ENCODE measurements at regions not wholly inside any gene's neighbourhood (a gene's known extent, or its start where the extent isn't known, plus 50 kb on each side); places are given as distances from the start of the nearest gene placed in this dataset.

DNA sequence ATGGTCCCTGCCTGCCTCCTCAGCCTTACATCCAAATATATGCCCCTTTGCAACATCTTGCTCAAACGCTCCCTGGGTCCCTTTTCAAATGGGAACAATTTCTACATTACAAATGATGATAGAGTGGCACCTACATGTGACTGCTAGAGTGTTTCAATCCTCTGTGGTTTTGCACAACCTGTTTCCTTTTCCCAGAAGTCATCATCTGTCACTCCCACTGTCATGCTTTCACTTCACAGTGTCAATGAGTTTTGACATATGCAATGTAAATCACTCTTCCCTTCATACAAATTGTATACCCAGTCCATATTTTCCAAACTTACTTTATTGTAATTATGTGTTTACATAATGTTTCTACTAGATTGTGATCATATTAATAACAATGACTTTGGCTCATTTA lies 887.3 kb downstream of the TDRD15 start:
- Histone ChIP-seq H3K14ac (ENCODE audit: low read length) (no peak overlapping the region), H3K18ac (ENCODE audit: low read length) (no peak overlapping the region), H4K91ac (ENCODE audit: low read depth, low read length, poor library complexity) (no peak overlapping the region), H3K23ac (ENCODE audit: low read depth, low read length, poor library complexity) (no peak overlapping the region), H3K4me3 (ENCODE audit: low read length in 2 of 2) (no peak overlapping the region), H3K9ac (ENCODE audit: low read depth, low read length, poor library complexity) (no peak overlapping the region), H3K4me2 (ENCODE audit: insufficient read depth, low read length, poor library complexity, severe bottlenecking) (no peak overlapping the region), H3K27me3 (ENCODE audit: control insufficient read depth in 3 of 3, insufficient read depth in 3 of 3, low read depth in 1 of 3, low read length in 3 of 3) (no peaks in the 10 kb centered on the region), H4K8ac (ENCODE audit: low read depth, low read length) (no peak overlapping the region), H3K27ac (replicated peaks; ENCODE audit: low read length) (no peak overlapping the region), H2BK120ac (ENCODE audit: low read depth, low read length) (no peak overlapping the region), H2BK12ac (ENCODE audit: low read length) (no peak overlapping the region), H2AK5ac (ENCODE audit: low read depth, low read length) (no peak overlapping the region), H3K36me3 (replicated peaks in 1 of 2; ENCODE audit: control insufficient read depth in 2 of 2, insufficient read depth in 2 of 2, low read length in 2 of 2) (no peaks in the 10 kb centered on the region), H3K4ac (ENCODE audit: low read length) (no peak overlapping the region), H3K9me3 (replicated peaks in 1 of 2; ENCODE audit: control insufficient read depth in 2 of 2, insufficient read depth in 1 of 2, low read depth in 1 of 2, low read length in 2 of 2) (no peaks in the 10 kb centered on the region), H2BK15ac (ENCODE audit: low read length) (no peak overlapping the region), H3K4me1 (ENCODE audit: control insufficient read depth in 2 of 2, insufficient read depth in 1 of 2, low read depth in 1 of 2, low read length in 2 of 2) (no peaks in the 10 kb centered on the region), H2BK5ac (ENCODE audit: low read length) (no peak overlapping the region), H2AFZ (ENCODE audit: low read length) (no peak overlapping the region), H3K79me1 (ENCODE audit: low read depth, low read length) (no peaks in the 10 kb centered on the region)
- WGBS, 2 donors (ENCODE audit: extremely low coverage in 2 of 2, insufficient read length in 2 of 2, insufficient replicate concordance in 1 of 2) = no CpG with 5 or more reads among the region's 1 CpG
- DNase-seq (ENCODE audit: low spot score) = no peak

GRCh38 chr2:22020091-22020742 lies 896.4 kb downstream of the TDRD15 start:
- Histone ChIP-seq H3K36me3 (replicated peaks in 1 of 2; ENCODE audit: control insufficient read depth in 2 of 2, insufficient read depth in 2 of 2, low read length in 2 of 2) (no peaks in the 10 kb centered on the region), H2AFZ (ENCODE audit: low read length) (no peak overlapping the region), H2AK5ac (ENCODE audit: low read depth, low read length) (no peak overlapping the region), H3K4me2 (ENCODE audit: insufficient read depth, low read length, poor library complexity, severe bottlenecking) (no peak overlapping the region), H4K91ac (ENCODE audit: low read depth, low read length, poor library complexity) (no peak overlapping the region), H2BK12ac (ENCODE audit: low read length) (no peak overlapping the region), H3K18ac (ENCODE audit: low read length) (no peak overlapping the region), H2BK120ac (ENCODE audit: low read depth, low read length) (no peak overlapping the region), H3K4me3 (ENCODE audit: low read length in 2 of 2) (no peak overlapping the region), H3K14ac (ENCODE audit: low read length) (no peak overlapping the region), H2BK5ac (ENCODE audit: low read length) (no peak overlapping the region), H3K79me1 (ENCODE audit: low read depth, low read length) (no peaks in the 10 kb centered on the region), H3K23ac (ENCODE audit: low read depth, low read length, poor library complexity) (no peak overlapping the region), H4K8ac (ENCODE audit: low read depth, low read length) (no peak overlapping the region), H3K27me3 (ENCODE audit: control insufficient read depth in 3 of 3, insufficient read depth in 3 of 3, low read depth in 1 of 3, low read length in 3 of 3) (no peaks in the 10 kb centered on the region), H3K9ac (ENCODE audit: low read depth, low read length, poor library complexity) (no peak overlapping the region), H3K27ac (replicated peaks; ENCODE audit: low read length) (no peak overlapping the region), H3K4ac (ENCODE audit: low read length) (no peak overlapping the region), H3K9me3 (replicated peaks in 1 of 2; ENCODE audit: control insufficient read depth in 2 of 2, insufficient read depth in 1 of 2, low read depth in 1 of 2, low read length in 2 of 2) (no peaks in the 10 kb centered on the region), H2BK15ac (ENCODE audit: low read length) (no peak overlapping the region), H3K4me1 (ENCODE audit: control insufficient read depth in 2 of 2, insufficient read depth in 1 of 2, low read depth in 1 of 2, low read length in 2 of 2) (no peaks in the 10 kb centered on the region)
- DNase-seq (ENCODE audit: low spot score) = no peak
- WGBS, 2 donors (ENCODE audit: extremely low coverage in 2 of 2, insufficient read length in 2 of 2, insufficient replicate concordance in 1 of 2) = no CpG with 5 or more reads among the region's 6 CpGs

- Histone ChIP-seq H3K4me3 (ENCODE audit: low read length in 2 of 2) (no peak overlapping the region), H2BK5ac (ENCODE audit: low read length) (no peak overlapping the region), H3K18ac (ENCODE audit: low read length) (no peak overlapping the region), H3K23ac (ENCODE audit: low read depth, low read length, poor library complexity) (no peak overlapping the region), H3K36me3 (replicated peaks in 1 of 2; ENCODE audit: control insufficient read depth in 2 of 2, insufficient read depth in 2 of 2, low read length in 2 of 2) (no peaks in the 10 kb centered on the region), H3K14ac (ENCODE audit: low read length) (no peak overlapping the region), H4K91ac (ENCODE audit: low read depth, low read length, poor library complexity) (no peak overlapping the region), H2BK15ac (ENCODE audit: low read length) (no peak overlapping the region), H3K4me2 (ENCODE audit: insufficient read depth, low read length, poor library complexity, severe bottlenecking) (no peak overlapping the region), H2BK12ac (ENCODE audit: low read length) (no peak overlapping the region), H4K8ac (ENCODE audit: low read depth, low read length) (no peak overlapping the region), H3K4ac (ENCODE audit: low read length) (no peak overlapping the region), H2BK120ac (ENCODE audit: low read depth, low read length) (no peak overlapping the region), H3K4me1 (ENCODE audit: control insufficient read depth in 2 of 2, insufficient read depth in 1 of 2, low read depth in 1 of 2, low read length in 2 of 2) (no peaks in the 10 kb centered on the region), H3K9ac (ENCODE audit: low read depth, low read length, poor library complexity) (no peak overlapping the region), H2AK5ac (ENCODE audit: low read depth, low read length) (no peak overlapping the region), H2AFZ (ENCODE audit: low read length) (no peak overlapping the region), H3K27me3 (ENCODE audit: control insufficient read depth in 3 of 3, insufficient read depth in 3 of 3, low read depth in 1 of 3, low read length in 3 of 3) (no peaks in the 10 kb centered on the region), H3K79me1 (ENCODE audit: low read depth, low read length) (no peaks in the 10 kb centered on the region), H3K27ac (replicated peaks; ENCODE audit: low read length) (no peak overlapping the region), H3K9me3 (replicated peaks in 1 of 2; ENCODE audit: control insufficient read depth in 2 of 2, insufficient read depth in 1 of 2, low read depth in 1 of 2, low read length in 2 of 2) (no peaks in the 10 kb centered on the region)
- DNase-seq (ENCODE audit: low spot score) = no peak
- no CpG with 5 or more reads among the region's 2 CpGs for WGBS, 2 donors (ENCODE audit: extremely low coverage in 2 of 2, insufficient read length in 2 of 2, insufficient replicate concordance in 1 of 2)
Measured at GRCh38 chr2:22027345-22028005, 903.7 kb downstream of the TDRD15 start.

DNA sequence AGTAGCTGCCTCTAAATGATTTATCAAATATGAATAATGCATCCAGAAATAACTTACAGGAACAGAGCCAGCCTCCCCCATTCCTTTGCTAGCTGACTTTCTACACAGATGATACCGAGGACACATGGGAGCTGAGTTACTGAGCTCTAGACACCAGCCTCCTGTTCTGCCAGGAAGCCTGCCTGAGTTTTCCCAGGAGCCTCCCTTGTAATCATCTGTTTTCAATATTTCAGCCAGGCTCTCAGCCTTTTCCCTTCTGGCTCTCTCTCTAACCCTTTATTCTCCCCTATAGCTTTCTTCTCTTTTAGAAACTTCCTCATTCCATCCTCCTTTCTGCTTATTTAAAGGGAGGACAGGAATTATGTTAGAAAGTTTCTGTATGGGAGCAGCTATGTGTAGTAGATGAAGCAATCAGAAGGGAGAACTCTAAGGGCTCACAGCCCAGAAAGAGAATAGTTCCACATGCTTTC lies 911.6 kb downstream of the TDRD15 start:
- Histone ChIP-seq H4K91ac (ENCODE audit: low read depth, low read length, poor library complexity) (no peak overlapping the region), H3K23ac (ENCODE audit: low read depth, low read length, poor library complexity) (no peak overlapping the region), H3K4me1 (ENCODE audit: control insufficient read depth in 2 of 2, insufficient read depth in 1 of 2, low read depth in 1 of 2, low read length in 2 of 2) (no peaks in the 10 kb centered on the region), H4K8ac (ENCODE audit: low read depth, low read length) (no peak overlapping the region), H2BK120ac (ENCODE audit: low read depth, low read length) (no peak overlapping the region), H2BK15ac (ENCODE audit: low read length) (no peak overlapping the region), H2BK12ac (ENCODE audit: low read length) (no peak overlapping the region), H3K27me3 (ENCODE audit: control insufficient read depth in 3 of 3, insufficient read depth in 3 of 3, low read depth in 1 of 3, low read length in 3 of 3) (no peaks in the 10 kb centered on the region), H3K4ac (ENCODE audit: low read length) (no peak overlapping the region), H3K79me1 (ENCODE audit: low read depth, low read length) (no peaks in the 10 kb centered on the region), H3K14ac (ENCODE audit: low read length) (no peak overlapping the region), H3K36me3 (replicated peaks in 1 of 2; ENCODE audit: control insufficient read depth in 2 of 2, insufficient read depth in 2 of 2, low read length in 2 of 2) (no peaks in the 10 kb centered on the region), H2BK5ac (ENCODE audit: low read length) (no peak overlapping the region), H2AFZ (ENCODE audit: low read length) (no peak overlapping the region), H3K9ac (ENCODE audit: low read depth, low read length, poor library complexity) (no peak overlapping the region), H3K9me3 (replicated peaks in 1 of 2; ENCODE audit: control insufficient read depth in 2 of 2, insufficient read depth in 1 of 2, low read depth in 1 of 2, low read length in 2 of 2) (peaks cover 0 to 2% of the 10 kb centered on the region in 2 donors), H3K4me3 (ENCODE audit: low read length in 2 of 2) (no peak overlapping the region), H3K27ac (replicated peaks; ENCODE audit: low read length) (no peak overlapping the region), H3K4me2 (ENCODE audit: insufficient read depth, low read length, poor library complexity, severe bottlenecking) (no peak overlapping the region), H3K18ac (ENCODE audit: low read length) (no peak overlapping the region), H2AK5ac (ENCODE audit: low read depth, low read length) (no peak overlapping the region)
- DNase-seq (ENCODE audit: low spot score) = no peak
- no CpG with 5 or more reads among the region's 1 CpG for WGBS, 2 donors (ENCODE audit: extremely low coverage in 2 of 2, insufficient read length in 2 of 2, insufficient replicate concordance in 1 of 2)
